ENCODE measurements at regions not wholly inside any gene's neighbourhood (a gene's known extent, or its start where the extent isn't known, plus 50 kb on each side); places are given as distances from the start of the nearest gene placed in this dataset.

- Histone ChIP-seq H3K4me3 (ENCODE audit: low read length in 2 of 2) (no peak overlapping the region), H3K9me3 (ENCODE audit: control insufficient read depth in 1 of 2, low read length in 2 of 2) (no peaks in the 10 kb centered on the region), H3K36me3 (ENCODE audit: insufficient read depth, low read length) (no peaks in the 10 kb centered on the region), H3K27me3 (ENCODE audit: insufficient read depth, low read length) (no peaks in the 10 kb centered on the region), H3K27ac (ENCODE audit: low read depth, low read length) (no peak overlapping the region), H3K4me1 (ENCODE audit: insufficient read depth, low read length) (no peaks in the 10 kb centered on the region)
- Mint-ChIP-seq H3K9me3 (peaks cover 0 to 4% (median 0%) of the 10 kb centered on the region in 8 donors), H3K27me3 (peaks cover 0 to 7% of the 10 kb centered on the region in 2 donors), H3K4me3 (no peak overlapping the region), H3K27ac (no peak overlapping the region), H3K4me1 (no peaks in the 10 kb centered on the region), H3K36me3 (no peaks in the 10 kb centered on the region)
- DNase-seq, result no peak
- CTCF ChIA-PET (ENCODE audit: partially characterized antibody), result no interaction called here
- intact Hi-C loops (cut with micrococcal nuclease), result no loop called here
- POLR2A ChIA-PET (ENCODE audit: partially characterized antibody), result no interaction called here
Measured at GRCh38 chr3:153910387-153910786, 210.8 kb upstream of the ARHGEF26 start.

- ChIA-PET CTCF (ENCODE audit: partially characterized antibody) (no interaction called here), POLR2A (ENCODE audit: partially characterized antibody) (no interaction called here)
- DNase-seq, result no peak
- Histone ChIP-seq H3K27ac (ENCODE audit: low read depth, low read length) (no peak overlapping the region), H3K36me3 (ENCODE audit: insufficient read depth, low read length) (no peaks in the 10 kb centered on the region), H3K4me3 (ENCODE audit: low read length in 2 of 2) (no peak overlapping the region), H3K4me1 (ENCODE audit: insufficient read depth, low read length) (no peaks in the 10 kb centered on the region), H3K9me3 (ENCODE audit: control insufficient read depth in 1 of 2, low read length in 2 of 2) (no peaks in the 10 kb centered on the region), H3K27me3 (ENCODE audit: insufficient read depth, low read length) (no peaks in the 10 kb centered on the region)
- intact Hi-C loops (cut with micrococcal nuclease), result no loop called here
- no peaks in the 10 kb centered on the region for H3K4me1 Mint-ChIP-seq
- H3K27ac Mint-ChIP-seq, result no peak overlapping the region
- no peak overlapping the region for H3K4me3 Mint-ChIP-seq
- H3K27me3 Mint-ChIP-seq, result peaks cover 2 to 11% of the 10 kb centered on the region in 2 donors
- peaks cover 0 to 4% (median 0%) of the 10 kb centered on the region in 8 donors for H3K9me3 Mint-ChIP-seq
- H3K36me3 Mint-ChIP-seq, result no peaks in the 10 kb centered on the region
Measured at GRCh38 chr3:153911116-153911515, 210.1 kb upstream of the ARHGEF26 start.

GRCh38 chr3:153919773-153920172, 201.4 kb upstream of the ARHGEF26 start:
- H3K36me3 Mint-ChIP-seq, result no peaks in the 10 kb centered on the region
- H3K27ac ChIP-seq (ENCODE audit: low read depth, low read length), result no peak overlapping the region

GRCh38 chr3:153921826-153922225, 199.4 kb upstream of the ARHGEF26 start:
- H3K36me3 ChIP-seq (ENCODE audit: insufficient read depth, low read length), result no peaks in the 10 kb centered on the region
- ChIA-PET POLR2A (ENCODE audit: partially characterized antibody) (no interaction called here), CTCF (ENCODE audit: partially characterized antibody) (no interaction called here)
- H3K9me3 ChIP-seq (ENCODE audit: control insufficient read depth in 1 of 2, low read length in 2 of 2), result no peaks in the 10 kb centered on the region
- intact Hi-C loops (cut with micrococcal nuclease), result no loop called here
- no peaks in the 10 kb centered on the region for H3K4me1 Mint-ChIP-seq
- H3K27ac ChIP-seq (ENCODE audit: low read depth, low read length), result no peak overlapping the region
- DNase-seq, result no peak
- no peaks in the 10 kb centered on the region for H3K36me3 Mint-ChIP-seq
- H3K9me3 Mint-ChIP-seq, result peaks cover 0 to 4% (median 0%) of the 10 kb centered on the region in 8 donors
- H3K27ac Mint-ChIP-seq, result no peak overlapping the region
- H3K27me3 Mint-ChIP-seq, result peaks cover 3 to 11% of the 10 kb centered on the region in 2 donors
- no peak overlapping the region for H3K4me3 Mint-ChIP-seq
- H3K4me3 ChIP-seq (ENCODE audit: low read length in 2 of 2), result no peak overlapping the region
- no peaks in the 10 kb centered on the region for H3K4me1 ChIP-seq (ENCODE audit: insufficient read depth, low read length)
- H3K27me3 ChIP-seq (ENCODE audit: insufficient read depth, low read length), result no peaks in the 10 kb centered on the region

More at GRCh38 chr3:153919773-153920172, 201.4 kb upstream of the ARHGEF26 start:
- Mint-ChIP-seq H3K27ac (no peak overlapping the region), H3K4me3 (no peak overlapping the region), H3K9me3 (peaks cover 0 to 4% (median 0%) of the 10 kb centered on the region in 8 donors), H3K27me3 (peaks cover 3 to 15% of the 10 kb centered on the region in 2 donors), H3K4me1 (no peaks in the 10 kb centered on the region)
- H3K27me3 ChIP-seq (ENCODE audit: insufficient read depth, low read length), result no peaks in the 10 kb centered on the region
- H3K4me1 ChIP-seq (ENCODE audit: insufficient read depth, low read length), result no peaks in the 10 kb centered on the region
- H3K9me3 ChIP-seq (ENCODE audit: control insufficient read depth in 1 of 2, low read length in 2 of 2), result no peaks in the 10 kb centered on the region
- intact Hi-C loops (cut with micrococcal nuclease), result no loop called here
- ChIA-PET POLR2A (ENCODE audit: partially characterized antibody) (no interaction called here), CTCF (ENCODE audit: partially characterized antibody) (no interaction called here)
- H3K4me3 ChIP-seq (ENCODE audit: low read length in 2 of 2), result no peak overlapping the region
- DNase-seq, result no peak
- H3K36me3 ChIP-seq (ENCODE audit: insufficient read depth, low read length), result no peaks in the 10 kb centered on the region

GRCh38 chr3:153925841-153926514, 195.2 kb upstream of the ARHGEF26 start:
- intact Hi-C loops (cut with micrococcal nuclease), result no loop called here
- H3K27me3 ChIP-seq (ENCODE audit: insufficient read depth, low read length), result no peaks in the 10 kb centered on the region
- DNase-seq, result no peak
- H3K9me3 Mint-ChIP-seq, result peaks cover 0 to 2% (median 0%) of the 10 kb centered on the region in 8 donors
- H3K27ac ChIP-seq (ENCODE audit: low read depth, low read length), result no peak overlapping the region
- H3K4me3 ChIP-seq (ENCODE audit: low read length in 2 of 2), result no peak overlapping the region
- no peaks in the 10 kb centered on the region for H3K36me3 ChIP-seq (ENCODE audit: insufficient read depth, low read length)
- H3K27me3 Mint-ChIP-seq, result peaks cover 7 to 13% of the 10 kb centered on the region in 2 donors
- H3K27ac Mint-ChIP-seq, result no peak overlapping the region
- H3K9me3 ChIP-seq (ENCODE audit: control insufficient read depth in 1 of 2, low read length in 2 of 2), result no peaks in the 10 kb centered on the region
- ChIA-PET CTCF (ENCODE audit: partially characterized antibody) (no interaction called here), POLR2A (ENCODE audit: partially characterized antibody) (no interaction called here)
- no peaks in the 10 kb centered on the region for H3K4me1 ChIP-seq (ENCODE audit: insufficient read depth, low read length)
- no peak overlapping the region for H3K4me3 Mint-ChIP-seq
- no peaks in the 10 kb centered on the region for H3K36me3 Mint-ChIP-seq
- H3K4me1 Mint-ChIP-seq, result no peaks in the 10 kb centered on the region

- no peaks in the 10 kb centered on the region for H3K36me3 Mint-ChIP-seq
- H3K4me1 Mint-ChIP-seq, result no peaks in the 10 kb centered on the region
- Histone ChIP-seq H3K9me3 (ENCODE audit: control insufficient read depth in 1 of 2, low read length in 2 of 2) (no peaks in the 10 kb centered on the region), H3K4me1 (ENCODE audit: insufficient read depth, low read length) (no peaks in the 10 kb centered on the region), H3K27ac (ENCODE audit: low read depth, low read length) (no peak overlapping the region), H3K27me3 (ENCODE audit: insufficient read depth, low read length) (no peaks in the 10 kb centered on the region), H3K36me3 (ENCODE audit: insufficient read depth, low read length) (no peaks in the 10 kb centered on the region), H3K4me3 (ENCODE audit: low read length in 2 of 2) (no peak overlapping the region)
- ChIA-PET CTCF (ENCODE audit: partially characterized antibody) (no interaction called here), POLR2A (ENCODE audit: partially characterized antibody) (no interaction called here)
- H3K9me3 Mint-ChIP-seq, result peaks cover 0 to 2% (median 0%) of the 10 kb centered on the region in 8 donors
- no peak overlapping the region for H3K27ac Mint-ChIP-seq
- intact Hi-C loops (cut with micrococcal nuclease), result loop anchor here (1.0 kb wide), 1 partner anchor 901 kb away; no protein-coding TSS in a partner anchor
- H3K27me3 Mint-ChIP-seq, result peaks cover 4 to 13% of the 10 kb centered on the region in 2 donors
- H3K4me3 Mint-ChIP-seq, result no peak overlapping the region
- DNase-seq, result no peak
Measured at GRCh38 chr3:153927107-153927506, 194.1 kb upstream of the ARHGEF26 start.

GRCh38 chr3:153928851-153929250, 192.3 kb upstream of the ARHGEF26 start:
- intact Hi-C loops (cut with micrococcal nuclease), result no loop called here
- Mint-ChIP-seq H3K4me3 (no peak overlapping the region), H3K9me3 (peaks cover 0 to 5% (median 0%) of the 10 kb centered on the region in 8 donors), H3K27me3 (peaks cover 2 to 13% of the 10 kb centered on the region in 2 donors), H3K4me1 (no peaks in the 10 kb centered on the region), H3K36me3 (no peaks in the 10 kb centered on the region), H3K27ac (no peak overlapping the region)
- ChIA-PET CTCF (ENCODE audit: partially characterized antibody) (no interaction called here), POLR2A (ENCODE audit: partially characterized antibody) (no interaction called here)
- no peak overlapping the region for H3K27ac ChIP-seq (ENCODE audit: low read depth, low read length)
- no peaks in the 10 kb centered on the region for H3K4me1 ChIP-seq (ENCODE audit: insufficient read depth, low read length)
- H3K4me3 ChIP-seq (ENCODE audit: low read length in 2 of 2), result no peak overlapping the region
- no peak for DNase-seq
- no peaks in the 10 kb centered on the region for H3K9me3 ChIP-seq (ENCODE audit: control insufficient read depth in 1 of 2, low read length in 2 of 2)
- H3K36me3 ChIP-seq (ENCODE audit: insufficient read depth, low read length), result no peaks in the 10 kb centered on the region
- no peaks in the 10 kb centered on the region for H3K27me3 ChIP-seq (ENCODE audit: insufficient read depth, low read length)

Measured in CD4-positive, alpha-beta memory T cell (primary cell).